Heart right ventricle (tissue), 16 donors: ENCODE measurements at regions not wholly inside any gene's neighbourhood (a gene's known extent, or its start where the extent isn't known, plus 50 kb on each side); places are given as distances from the start of the nearest gene placed in this dataset.
"Not testable (repeated sequence)": the region's sequence is repeated elsewhere in the genome, so short reads cannot be mapped to it uniquely, and the experiment has no call there.

Experiments
- ATAC-seq, 8 donors: fragments of 200-7000 bp; cut with Tn5 transposase; one replicate each; pipeline ENCODE4 v1.9.1; 2020; ENCODE audit warnings: mild to moderate bottlenecking in 8 of 8, moderate library complexity in 8 of 8, moderate number of reproducible peaks in 1 of 8
- DNase-seq, 2 donors: peaks; one replicate each; pipeline ENCODE4 v3.0.0-alpha.2; 2020
- H3K27ac ChIP-seq, 10 donors: fragments of 200-600 bp; sonication (generic) in 2 of 10; one replicate each; pipeline versions ENCODE4 v1.5.0 to v1.8.0; 2020 to 2022; ENCODE audit warnings: mild to moderate bottlenecking in 3 of 10
- H3K27me3 ChIP-seq, 7 donors: fragments of 200-600 bp; one replicate each; pipeline ENCODE4 v1.8.0; 2021 to 2022; ENCODE audit warnings: mild to moderate bottlenecking in 2 of 7
- H3K36me3 ChIP-seq, 9 donors: fragments of 200-600 bp; sonication (generic) in 1 of 9; one replicate each; pipeline versions ENCODE4 v1.5.0 to v1.8.0; 2020 to 2022; ENCODE audit warnings: mild to moderate bottlenecking in 2 of 9
- H3K4me1 ChIP-seq, 9 donors: fragments of 200-600 bp; sonication (generic) in 1 of 9; one replicate each; pipeline versions ENCODE4 v1.5.0 to v1.8.0; 2020 to 2022; ENCODE audit warnings: mild to moderate bottlenecking in 4 of 9
- H3K4me3 ChIP-seq, 10 donors: fragments of 200-600 bp; sonication (generic) in 2 of 10; one replicate each; pipeline versions ENCODE4 v1.5.0 to v1.8.0; 2020 to 2022; ENCODE audit warnings: mild to moderate bottlenecking in 7 of 10, moderate library complexity in 2 of 10
- H3K9me3 ChIP-seq, 11 donors: fragments of 200-600 bp in 10 of 11; sonication (generic) in 2 of 11; one replicate each; pipeline versions ENCODE4 v1.5.0 to v1.8.0; 2013 to 2022; ENCODE audit warnings: mild to moderate bottlenecking in 2 of 11, control low read depth in 1 of 11, moderate library complexity in 1 of 11
- WGBS, 2 donors: extraction: QIAGEN DNeasy Blood & Tissue Kit; methylation state at CpG; one replicate each; pipeline ENCODE4 v1.1.7; 2013; ENCODE audit warnings: inconsistent platforms in 1 of 2; 5-methylcytosine and 5-hydroxymethylcytosine counted together
- intact Hi-C, 10 donors: fragments of 100-400 bp; cut with DNase I; formaldehyde crosslinking; loops; one replicate each; pipeline versions ENCODE4 v1.11.1 to v1.14.2; 2022
- TF ChIP-seq, protein P1 (sequence below), 9 donors: fragments of 200-600 bp; sonication (generic) in 2 of 9; IDR thresholded peaks; one replicate each; pipeline versions ENCODE4 v1.5.0 to v1.8.0; 2021 to 2022; ENCODE audit warnings: antibody characterized with exemption in 9 of 9, mild to moderate bottlenecking in 5 of 9, moderate library complexity in 1 of 9
- donor health status: Arrhythmogenic right ventricular cardiomyopathy.
- donor health status: ischemic (EF 13 %, LVEDD 7.1; RV severe dilation, severe dysfunction).
- donor health status: healthy with polysubstance abuse.
- donor health status: DM: no; HTN: yes; CAD: no.
- donor health status: DM: no; HTN: no; CAD: no.
- donor health status: ischemic (EF 25% LVEDD 6.9; RV normal size, moderate dysfunction).
- donor health status: ischemic (EF 25% LVEDD 5.7; RV mildly dilated, moderate dysfunction).
- donor health status: healthy.
- donor health status: DM: yes; HTN: yes; CAD: no.
- donor health status: Ischemic cardiomyopathy.
- donor health status: ischemic (EF 35%, LVEDD 5.7; RV mildly dilated, moderate dysfunction).
- donor health status: nonischemic (EF 11% LVEDD 7.7; RV severe dilation, severe dysfunction).
- donor health status: DM: yes; HTN: yes; CAD: no.
- donor health status: PGD.
- donor health status: ischemic (EF 29% LVEDD 5.4; RV normal size, mild dysfunction).
- donor health status: nonischemic (EF 23%, LVEDD 6.1; RV moderate dilation, normal function).

DNA sequence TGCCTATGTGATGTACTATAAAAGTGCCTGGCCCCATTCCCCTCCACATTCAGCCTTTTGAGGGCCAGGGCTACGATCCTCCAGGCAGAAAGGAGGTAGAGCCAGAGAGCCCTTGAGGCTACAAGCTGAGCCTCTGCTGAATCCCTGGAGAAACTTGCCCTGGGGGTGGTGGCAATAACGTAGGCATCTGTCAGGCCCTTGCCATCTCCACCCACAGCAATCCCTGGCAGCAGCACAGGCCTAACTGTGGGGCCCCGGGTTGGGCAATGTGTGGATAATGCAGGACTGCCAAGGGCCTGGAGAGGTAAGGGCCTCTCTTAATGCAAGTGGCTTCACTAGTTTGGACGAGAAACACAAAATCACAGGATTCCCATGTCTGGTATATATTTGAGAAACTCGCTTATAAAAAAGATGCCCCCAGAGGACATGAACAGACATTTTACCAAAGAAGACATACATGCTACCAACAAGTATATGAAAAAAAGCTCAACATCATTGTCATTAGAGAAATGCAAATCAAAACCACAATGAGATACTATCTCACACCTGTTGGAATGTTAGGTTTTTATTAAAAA is 99.0 kb downstream of the QRSL1 start:
- TF ChIP-seq, protein P1, sequence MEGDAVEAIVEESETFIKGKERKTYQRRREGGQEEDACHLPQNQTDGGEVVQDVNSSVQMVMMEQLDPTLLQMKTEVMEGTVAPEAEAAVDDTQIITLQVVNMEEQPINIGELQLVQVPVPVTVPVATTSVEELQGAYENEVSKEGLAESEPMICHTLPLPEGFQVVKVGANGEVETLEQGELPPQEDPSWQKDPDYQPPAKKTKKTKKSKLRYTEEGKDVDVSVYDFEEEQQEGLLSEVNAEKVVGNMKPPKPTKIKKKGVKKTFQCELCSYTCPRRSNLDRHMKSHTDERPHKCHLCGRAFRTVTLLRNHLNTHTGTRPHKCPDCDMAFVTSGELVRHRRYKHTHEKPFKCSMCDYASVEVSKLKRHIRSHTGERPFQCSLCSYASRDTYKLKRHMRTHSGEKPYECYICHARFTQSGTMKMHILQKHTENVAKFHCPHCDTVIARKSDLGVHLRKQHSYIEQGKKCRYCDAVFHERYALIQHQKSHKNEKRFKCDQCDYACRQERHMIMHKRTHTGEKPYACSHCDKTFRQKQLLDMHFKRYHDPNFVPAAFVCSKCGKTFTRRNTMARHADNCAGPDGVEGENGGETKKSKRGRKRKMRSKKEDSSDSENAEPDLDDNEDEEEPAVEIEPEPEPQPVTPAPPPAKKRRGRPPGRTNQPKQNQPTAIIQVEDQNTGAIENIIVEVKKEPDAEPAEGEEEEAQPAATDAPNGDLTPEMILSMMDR (IDR thresholded peaks at IDR 0.05), result no peak
- intact Hi-C loops, result no loop called here
- Histone ChIP-seq H3K4me3 (no peak overlapping the region), H3K27ac (no peak overlapping the region), H3K9me3 (no peaks in the 10 kb centered on the region), H3K36me3 (no peaks in the 10 kb centered on the region), H3K4me1 (no peaks in the 10 kb centered on the region), H3K27me3 (no peaks in the 10 kb centered on the region)
- ATAC-seq (no peak), DNase-seq (no peak)
- whole genome bisulfite sequencing, 2 donors, result 83 to 90% methylated on average over 5 of the region's 5 CpGs

DNA sequence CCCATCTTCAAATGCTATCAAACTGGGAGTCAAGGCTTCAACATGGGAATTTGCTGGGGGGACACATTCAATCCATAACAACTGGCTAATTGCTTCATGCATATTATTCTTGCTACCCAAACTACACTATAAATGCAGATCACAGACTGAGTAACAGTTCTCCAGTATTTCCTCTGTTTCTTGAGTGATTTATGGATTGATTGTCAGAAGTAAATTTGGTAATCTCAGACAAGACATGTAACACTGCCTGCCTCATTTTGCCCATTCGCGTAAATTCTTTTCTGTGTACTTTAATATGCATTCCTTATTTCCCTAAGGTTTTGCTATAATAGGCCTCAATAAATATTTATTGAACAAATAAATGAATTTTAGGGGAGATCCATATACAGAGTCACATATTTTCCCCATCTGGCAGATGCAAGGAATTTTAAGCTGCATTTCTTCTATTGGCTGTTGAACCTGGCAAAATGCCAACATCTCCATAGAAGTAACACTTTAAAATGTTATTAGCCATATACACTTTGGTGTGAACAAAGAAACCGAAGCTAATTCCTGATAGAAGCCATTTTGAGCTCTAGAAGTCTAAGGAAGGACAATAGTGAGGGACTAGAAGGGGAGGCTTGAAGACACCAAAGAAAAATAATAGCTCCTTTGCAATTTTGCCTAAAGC is 98.2 kb downstream of the QRSL1 start:
- ATAC-seq, result no peak
- intact Hi-C loops, result no loop called here
- no peak for DNase-seq
- H3K27ac ChIP-seq, result no peak overlapping the region
- no peaks in the 10 kb centered on the region for H3K4me1 ChIP-seq
- H3K9me3 ChIP-seq, result no peaks in the 10 kb centered on the region
- 81 to 84% methylated on average over 3 of the region's 3 CpGs for WGBS, 2 donors
- H3K4me3 ChIP-seq, result no peak overlapping the region
- no peaks in the 10 kb centered on the region for H3K36me3 ChIP-seq
- no peaks in the 10 kb centered on the region for H3K27me3 ChIP-seq
- TF ChIP-seq, protein P1 (IDR thresholded peaks at IDR 0.05), result no peak

DNA sequence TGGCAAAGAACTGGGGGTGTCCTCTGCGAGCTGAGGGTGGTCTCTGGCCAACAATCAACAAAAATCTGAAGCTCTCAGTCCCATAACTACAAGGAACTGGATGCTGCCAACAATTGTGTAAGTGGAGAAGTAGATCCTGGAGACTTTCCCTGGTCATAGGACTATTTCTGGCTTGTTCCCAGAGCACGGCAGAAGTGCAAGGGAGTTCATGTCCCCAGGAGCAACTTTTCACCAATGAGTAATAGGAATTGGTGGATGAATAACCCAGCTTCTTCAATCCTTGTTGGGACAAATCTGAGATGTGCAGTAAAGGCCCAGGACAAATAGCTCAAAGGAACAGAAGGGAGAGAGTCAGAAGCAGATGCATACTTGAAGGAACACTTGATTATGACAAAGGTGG is 95.5 kb downstream of the QRSL1 start:
- no peak overlapping the region for H3K27ac ChIP-seq
- 47 to 57% methylated on average over 2 of the region's 2 CpGs for WGBS, 2 donors
- no peak for DNase-seq
- no peaks in the 10 kb centered on the region for H3K4me1 ChIP-seq
- TF ChIP-seq, protein P1 (IDR thresholded peaks at IDR 0.05), result no peak
- no peak overlapping the region for H3K4me3 ChIP-seq
- intact Hi-C loops, result no loop called here
- H3K27me3 ChIP-seq, result peaks cover 0 to 3% (median 0%) of the 10 kb centered on the region in 7 donors
- no peaks in the 10 kb centered on the region for H3K9me3 ChIP-seq
- H3K36me3 ChIP-seq, result no peaks in the 10 kb centered on the region
- ATAC-seq, result no peak

DNA sequence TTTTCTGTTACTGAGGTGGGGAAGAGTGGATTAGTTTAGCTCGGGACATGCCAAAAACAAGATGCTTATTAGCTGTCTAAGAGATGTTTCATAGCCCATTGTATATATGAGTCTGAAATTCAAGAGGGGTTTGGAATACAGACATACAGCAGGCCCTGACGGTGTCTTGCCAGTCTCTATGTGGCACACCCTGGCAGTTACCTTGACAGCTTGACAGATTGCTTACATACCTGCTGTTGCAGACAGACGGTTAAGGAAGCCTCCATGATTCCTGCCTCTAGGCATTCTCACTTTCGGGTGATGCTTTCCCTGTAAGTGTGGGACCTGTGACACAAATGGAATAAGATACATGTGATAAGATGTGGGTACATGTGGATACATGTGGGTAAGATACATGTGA is 95.0 kb downstream of the QRSL1 start:
- ATAC-seq, result no peak
- no peak overlapping the region for H3K4me3 ChIP-seq
- peaks cover 0 to 3% (median 0%) of the 10 kb centered on the region in 7 donors for H3K27me3 ChIP-seq
- no peak for DNase-seq
- H3K4me1 ChIP-seq, result no peaks in the 10 kb centered on the region
- intact Hi-C loops, result no loop called here
- TF ChIP-seq, protein P1 (IDR thresholded peaks at IDR 0.05), result no peak
- no peaks in the 10 kb centered on the region for H3K36me3 ChIP-seq
- no peaks in the 10 kb centered on the region for H3K9me3 ChIP-seq
- WGBS, 2 donors, result 84% methylated on average over 4 of the region's 4 CpGs
- H3K27ac ChIP-seq, result no peak overlapping the region

DNA sequence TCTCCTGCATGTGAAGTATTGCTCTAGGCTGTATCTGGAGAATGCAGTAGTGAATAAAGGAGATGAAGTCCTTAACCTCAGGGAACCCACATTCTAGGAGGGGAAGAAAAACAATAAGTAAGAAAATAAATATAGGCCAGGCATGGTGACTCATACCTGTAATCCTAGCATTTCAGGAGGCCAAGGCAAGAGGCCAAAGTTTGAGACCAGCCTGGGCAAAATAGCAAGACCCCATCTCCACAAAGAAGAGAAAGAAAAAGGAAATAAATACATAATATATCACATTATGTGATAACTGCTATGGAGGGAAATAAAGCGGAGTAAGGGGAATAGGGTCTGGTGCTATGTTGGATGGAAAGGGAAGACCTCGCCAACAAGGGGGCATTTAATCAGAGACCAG is 94.0 kb downstream of the QRSL1 start:
- H3K36me3 ChIP-seq, H3K4me3 ChIP-seq, intact Hi-C loops, H3K4me1 ChIP-seq, H3K27me3 ChIP-seq, H3K9me3 ChIP-seq, ATAC-seq, H3K27ac ChIP-seq, DNase-seq: not testable (repeated sequence)
- 93 to 96% methylated on average over 2 of the region's 2 CpGs for WGBS, 2 donors

DNA sequence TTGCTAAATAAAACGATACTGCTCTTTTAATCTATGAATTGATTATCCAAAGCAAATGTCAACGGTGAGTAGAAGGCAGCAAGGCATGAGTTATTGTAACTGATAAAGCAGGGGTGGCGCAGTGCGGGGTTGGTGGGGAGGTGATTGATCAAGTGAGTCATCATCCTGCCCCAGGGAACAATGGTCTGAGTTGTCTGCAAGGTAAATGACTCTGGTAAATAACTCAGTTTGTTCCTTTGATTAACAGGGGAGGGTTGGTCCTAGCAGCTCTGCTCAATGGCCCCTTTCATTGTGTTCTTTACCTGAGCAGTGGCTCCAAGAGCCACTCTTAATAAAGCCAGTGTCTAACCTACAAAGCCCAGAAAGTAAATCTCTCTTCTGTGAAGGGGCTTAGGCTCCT is 91.8 kb downstream of the QRSL1 start:
- H3K4me1 ChIP-seq, H3K36me3 ChIP-seq, DNase-seq, H3K27ac ChIP-seq, intact Hi-C loops, H3K9me3 ChIP-seq, H3K27me3 ChIP-seq, ATAC-seq, H3K4me3 ChIP-seq: not testable (repeated sequence)
- 60 to 64% methylated on average over 2 to 3 of the region's 4 CpGs for WGBS, 2 donors
